Stimulated activated CD4-positive, alpha-beta T cell treated with anti-CD3 and anti-CD28 coated beads, Interleukin-2, amount 100 ng/mL, for 48 hours (primary cell): ENCODE measurements at regions not wholly inside any gene's neighbourhood (a gene's known extent, or its start where the extent isn't known, plus 50 kb on each side); places are given as distances from the start of the nearest gene placed in this dataset.

Source experiments
- DNase-seq, 2 donors: peaks; one replicate each; pipeline ENCODE4 v3.0.0-alpha.2; 2020

GRCh38 chr18:75563150-75563549 is 135.6 kb upstream of the SMIM21 start:
- DNase-seq: no peak

GRCh38 chr18:75562216-75562615 is 134.7 kb upstream of the SMIM21 start:
- DNase-seq: no peak

- DNase-seq: no peak
Measured at GRCh38 chr18:75558790-75559189, 131.3 kb upstream of the SMIM21 start.

- DNase-seq: no peak
Measured at GRCh38 chr18:75556841-75557240, 129.3 kb upstream of the SMIM21 start.

- no peak for DNase-seq
Measured at GRCh38 chr18:75554644-75555185, 127.2 kb upstream of the SMIM21 start.

- DNase-seq: no peak
Measured at GRCh38 chr18:75554176-75554575, 126.7 kb upstream of the SMIM21 start.

- no peak for DNase-seq
Measured at GRCh38 chr18:75553021-75553420, 125.5 kb upstream of the SMIM21 start.

GRCh38 chr18:75551071-75551470 is 123.6 kb upstream of the SMIM21 start:
- no peak for DNase-seq

- no peak for DNase-seq
Measured at GRCh38 chr18:75548353-75548905, 120.9 kb upstream of the SMIM21 start.

- DNase-seq: no peak
Measured at GRCh38 chr18:75546964-75547363, 119.5 kb upstream of the SMIM21 start.

- no peak for DNase-seq
Measured at GRCh38 chr18:75545189-75545588, 117.7 kb upstream of the SMIM21 start.

GRCh38 chr18:75544496-75544895 is 117.0 kb upstream of the SMIM21 start:
- DNase-seq: no peak

- DNase-seq: no peak
Measured at GRCh38 chr18:75544051-75544481, 116.6 kb upstream of the SMIM21 start.

- DNase-seq: no peak
Measured at GRCh38 chr18:75538727-75539126, 111.2 kb upstream of the SMIM21 start.

GRCh38 chr18:75533950-75534349 is 106.4 kb upstream of the SMIM21 start:
- DNase-seq: no peak

GRCh38 chr18:75533209-75533608 is 105.7 kb upstream of the SMIM21 start:
- DNase-seq: no peak

GRCh38 chr18:75531851-75532459 is 104.5 kb upstream of the SMIM21 start:
- DNase-seq: no peak

- DNase-seq: no peak
Measured at GRCh38 chr18:75531212-75531850, 103.8 kb upstream of the SMIM21 start.

GRCh38 chr18:75530566-75531211 is 103.2 kb upstream of the SMIM21 start:
- no peak for DNase-seq

GRCh38 chr18:75530118-75530517 is 102.6 kb upstream of the SMIM21 start:
- DNase-seq: no peak

GRCh38 chr18:75529394-75529793 is 101.9 kb upstream of the SMIM21 start:
- no peak for DNase-seq

- DNase-seq: no peak
Measured at GRCh38 chr18:75527848-75528685, 100.6 kb upstream of the SMIM21 start.

- DNase-seq: no peak
Measured at GRCh38 chr18:75526038-75526437, 98.5 kb upstream of the SMIM21 start.
